Caco-2 (cell line): ENCODE measurements at regions not wholly inside any gene's neighbourhood (a gene's known extent, or its start where the extent isn't known, plus 50 kb on each side); places are given as distances from the start of the nearest gene placed in this dataset.

ENCODE experiments used
- BruUV-seq: library from RNA; stranded (reverse); fragments of 400-500 nt; replicated peaks from 2 replicates; lab custom pipeline; 2021; lab: Mats Ljungman, UMichigan
- CTCF ChIA-PET: fragments of 300-600 bp; sonication (Branson Sonifier 250); formaldehyde crosslinking; loops from one replicate; lab custom pipeline; 2022; ENCODE audit warnings: antibody characterized with exemption; lab: Charles Lee
- POLR2A ChIA-PET: fragments of 300-600 bp; sonication (Branson Sonifier 250); formaldehyde crosslinking; loops from one replicate; lab custom pipeline; 2022; ENCODE audit warnings: antibody characterized with exemption; lab: Charles Lee
- DNase-seq, 2 experiments: peaks; one replicate each; pipeline versions ENCODE4 v3.0.0 to v3.0.0-alpha.2; 2020 to 2022
- H3K27me3 ChIP-seq: replicated peaks from 2 replicates; pipeline ENCODE4 v1.6.0; 2011; ENCODE audit warnings: low read length; ENCODE audit not compliant: control insufficient read depth, insufficient read depth
- H3K36me3 ChIP-seq: 2 replicates; pipeline ENCODE4 v1.5.1; 2011; ENCODE audit warnings: low read length; ENCODE audit not compliant: control insufficient read depth, insufficient read depth
- H3K4me1 ChIP-seq: fragments of 250-450 bp; sonication (Bioruptor Pico); 2 replicates; pipeline ENCODE4 v1.5.1; 2020; ENCODE audit warnings: mild to moderate bottlenecking
- H3K4me3 ChIP-seq: 2 replicates; pipeline ENCODE4 v1.5.1; 2011; ENCODE audit warnings: low read depth, mild to moderate bottlenecking, control low read depth, low read length
- H3K9me3 ChIP-seq: fragments of 250-450 bp; sonication (Bioruptor Pico); 2 replicates; pipeline ENCODE4 v1.5.1; 2020; ENCODE audit warnings: mild to moderate bottlenecking, moderate library complexity
- H3K27ac Mint-ChIP-seq: one replicate; pipeline ENCODE4 v1.8.0; 2022; ENCODE audit warnings: mixed read lengths; ENCODE audit not compliant: unreplicated experiment
- H3K27me3 Mint-ChIP-seq: one replicate; pipeline ENCODE4 v1.8.0; 2022; ENCODE audit warnings: mixed read lengths; ENCODE audit not compliant: insufficient read depth, unreplicated experiment
- H3K36me3 Mint-ChIP-seq: one replicate; pipeline ENCODE4 v1.8.0; 2022; ENCODE audit warnings: mild to moderate bottlenecking, mixed read lengths; ENCODE audit not compliant: insufficient read depth, unreplicated experiment
- H3K4me1 Mint-ChIP-seq: one replicate; pipeline ENCODE4 v1.8.0; 2022; ENCODE audit warnings: low read depth, mixed read lengths; ENCODE audit not compliant: unreplicated experiment
- H3K4me3 Mint-ChIP-seq: one replicate; pipeline ENCODE4 v1.8.0; 2022; ENCODE audit warnings: mild to moderate bottlenecking, moderate library complexity, mixed read lengths; ENCODE audit not compliant: unreplicated experiment
- H3K9me3 Mint-ChIP-seq: one replicate; pipeline ENCODE4 v1.8.0; 2022; ENCODE audit warnings: mixed read lengths; ENCODE audit not compliant: unreplicated experiment
- intact Hi-C: fragments of 100-400 bp; cut with micrococcal nuclease; formaldehyde crosslinking; loops from one replicate; pipeline ENCODE4 v1.10.0; 2022; ENCODE audit not compliant: unreplicated experiment
- TF ChIP-seq, protein P1 (sequence below), 2 experiments: fragments of 200-600 bp in 1 of 2; IDR thresholded peaks; 1 replicate in 1 of 2; 2 replicates in 1 of 2; pipeline versions ENCODE4 v1.5.1 to v1.8.0; 2011 to 2022; ENCODE audit warnings: antibody characterized with exemption in 1 of 2, control low read depth in 1 of 2, inconsistent platforms in 1 of 2, low read depth in 1 of 2, low read length in 1 of 2, mild to moderate bottlenecking in 1 of 2, moderate library complexity in 1 of 2; ENCODE audit not compliant: insufficient read depth in 1 of 2, severe bottlenecking in 1 of 2, unreplicated experiment in 1 of 2

DNA sequence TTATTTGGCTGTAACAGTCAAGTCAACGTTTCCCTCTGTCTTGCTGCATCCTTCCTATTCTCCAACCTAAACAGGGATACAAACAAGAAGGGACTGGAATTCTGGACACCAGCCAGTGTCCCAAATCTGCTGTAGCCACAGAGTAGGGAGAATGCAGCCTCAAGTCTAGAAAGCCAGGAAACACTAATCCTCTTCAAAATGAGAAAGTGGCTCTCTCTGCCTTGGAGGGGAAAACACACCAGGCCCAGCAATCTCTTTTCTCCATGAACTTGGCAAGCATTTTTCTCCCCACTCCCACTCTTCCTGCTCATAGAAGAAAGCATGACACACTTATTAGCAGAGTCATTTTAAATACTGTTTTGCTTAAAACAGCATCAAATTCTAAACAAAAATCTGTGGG, 781.7 kb downstream of the SQOR start:
- POLR2A ChIA-PET = no interaction called here
- Histone ChIP-seq H3K27me3 (no peaks in the 10 kb centered on the region), H3K4me3 (no peak overlapping the region), H3K9me3 (no peaks in the 10 kb centered on the region), H3K4me1 (no peaks in the 10 kb centered on the region), H3K36me3 (no peaks in the 10 kb centered on the region)
- intact Hi-C loops = no loop called here
- no peak overlapping the region for H3K4me3 Mint-ChIP-seq
- H3K27ac Mint-ChIP-seq = no peak overlapping the region
- H3K27me3 Mint-ChIP-seq = peaks cover 6% of the 10 kb centered on the region
- CTCF ChIA-PET = no interaction called here
- H3K9me3 Mint-ChIP-seq = no peaks in the 10 kb centered on the region
- no peaks in the 10 kb centered on the region for H3K4me1 Mint-ChIP-seq
- TF ChIP-seq, protein P1, sequence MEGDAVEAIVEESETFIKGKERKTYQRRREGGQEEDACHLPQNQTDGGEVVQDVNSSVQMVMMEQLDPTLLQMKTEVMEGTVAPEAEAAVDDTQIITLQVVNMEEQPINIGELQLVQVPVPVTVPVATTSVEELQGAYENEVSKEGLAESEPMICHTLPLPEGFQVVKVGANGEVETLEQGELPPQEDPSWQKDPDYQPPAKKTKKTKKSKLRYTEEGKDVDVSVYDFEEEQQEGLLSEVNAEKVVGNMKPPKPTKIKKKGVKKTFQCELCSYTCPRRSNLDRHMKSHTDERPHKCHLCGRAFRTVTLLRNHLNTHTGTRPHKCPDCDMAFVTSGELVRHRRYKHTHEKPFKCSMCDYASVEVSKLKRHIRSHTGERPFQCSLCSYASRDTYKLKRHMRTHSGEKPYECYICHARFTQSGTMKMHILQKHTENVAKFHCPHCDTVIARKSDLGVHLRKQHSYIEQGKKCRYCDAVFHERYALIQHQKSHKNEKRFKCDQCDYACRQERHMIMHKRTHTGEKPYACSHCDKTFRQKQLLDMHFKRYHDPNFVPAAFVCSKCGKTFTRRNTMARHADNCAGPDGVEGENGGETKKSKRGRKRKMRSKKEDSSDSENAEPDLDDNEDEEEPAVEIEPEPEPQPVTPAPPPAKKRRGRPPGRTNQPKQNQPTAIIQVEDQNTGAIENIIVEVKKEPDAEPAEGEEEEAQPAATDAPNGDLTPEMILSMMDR (IDR thresholded peaks at IDR 0.05; ENCODE audit: insufficient read depth in 1 of 2, low read depth in 1 of 2, low read length in 1 of 2, severe bottlenecking in 1 of 2, unreplicated experiment in 1 of 2) = no peak
- H3K36me3 Mint-ChIP-seq = no peaks in the 10 kb centered on the region
- no peak for DNase-seq
- BruUV-seq = no TSS peak

DNA sequence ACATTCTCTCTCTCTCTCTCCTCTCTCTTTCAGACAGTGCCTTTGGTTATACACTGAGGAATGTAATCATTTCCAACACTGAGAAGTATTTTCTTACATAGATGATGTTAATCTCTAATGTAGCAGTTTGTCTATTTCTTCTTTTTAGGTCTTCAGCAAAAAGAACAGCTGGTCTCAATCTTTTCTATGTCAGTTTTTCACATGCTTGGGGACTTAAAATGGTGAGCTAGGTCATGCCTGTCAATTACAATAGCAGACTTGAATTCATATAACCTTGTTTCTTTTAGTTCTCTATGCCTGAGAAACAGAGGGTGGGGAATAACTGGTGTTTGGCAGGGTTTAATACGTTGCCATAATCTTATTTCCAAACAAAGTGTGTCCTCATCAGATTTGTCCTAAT, 786.2 kb downstream of the SQOR start:
- Mint-ChIP-seq H3K4me1 (no peaks in the 10 kb centered on the region), H3K4me3 (no peak overlapping the region), H3K36me3 (no peaks in the 10 kb centered on the region), H3K9me3 (no peaks in the 10 kb centered on the region), H3K27ac (no peak overlapping the region), H3K27me3 (peaks cover 3% of the 10 kb centered on the region)
- POLR2A ChIA-PET = no interaction called here
- no peak for DNase-seq
- Histone ChIP-seq H3K4me1 (no peaks in the 10 kb centered on the region), H3K4me3 (no peak overlapping the region), H3K9me3 (no peaks in the 10 kb centered on the region), H3K27me3 (no peaks in the 10 kb centered on the region), H3K36me3 (no peaks in the 10 kb centered on the region)
- TF ChIP-seq, protein P1 (IDR thresholded peaks at IDR 0.05; ENCODE audit: insufficient read depth in 1 of 2, low read depth in 1 of 2, low read length in 1 of 2, severe bottlenecking in 1 of 2, unreplicated experiment in 1 of 2) = no peak
- intact Hi-C loops = no loop called here
- no TSS peak for BruUV-seq
- CTCF ChIA-PET = no interaction called here

DNA sequence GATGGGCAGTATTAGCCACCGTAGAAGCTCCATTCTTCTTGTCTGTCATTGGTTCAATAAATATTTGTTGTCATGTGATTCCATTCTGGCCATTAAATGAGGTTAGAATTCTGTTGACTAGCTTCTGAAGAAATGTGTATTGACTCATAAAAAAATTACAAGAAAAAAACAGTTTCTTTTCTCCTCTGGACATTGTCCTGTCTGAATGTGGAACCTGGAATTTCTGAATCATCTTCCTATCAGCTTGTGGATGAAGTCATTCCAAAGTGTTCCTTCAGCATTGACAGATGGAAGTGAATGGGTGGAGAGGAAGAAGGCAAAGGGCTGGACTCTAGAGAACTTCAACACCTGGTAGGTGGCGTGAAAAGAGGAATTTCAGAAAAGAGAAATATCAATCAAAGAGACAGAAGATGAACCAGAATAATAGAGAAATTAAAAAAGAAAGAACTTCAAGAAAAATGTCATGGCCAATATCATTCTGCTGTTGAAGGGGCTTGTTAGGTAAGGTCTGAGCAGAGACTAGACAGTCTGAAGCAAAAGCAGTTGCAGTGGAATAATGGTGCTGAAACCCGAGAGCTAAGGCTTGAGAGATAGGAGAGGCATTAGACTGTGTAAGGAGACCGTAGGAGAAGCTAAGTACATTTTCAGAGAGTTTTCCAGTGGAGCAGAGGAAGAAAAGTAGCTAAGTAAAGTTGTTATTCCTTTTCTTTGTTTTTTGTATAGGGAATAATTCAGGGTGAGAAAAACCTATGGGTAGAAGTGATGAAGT, 806.6 kb downstream of the SQOR start:
- H3K36me3 ChIP-seq = no peaks in the 10 kb centered on the region
- no peaks in the 10 kb centered on the region for H3K27me3 ChIP-seq
- no peak overlapping the region for H3K4me3 Mint-ChIP-seq
- no peaks in the 10 kb centered on the region for H3K27me3 Mint-ChIP-seq
- TF ChIP-seq, protein P1 (IDR thresholded peaks at IDR 0.05; ENCODE audit: insufficient read depth in 1 of 2, low read depth in 1 of 2, low read length in 1 of 2, severe bottlenecking in 1 of 2, unreplicated experiment in 1 of 2) = no peak
- intact Hi-C loops = loop anchor here (2.0 kb wide), 1 partner anchor 23 kb away; no protein-coding TSS in a partner anchor
- ChIA-PET CTCF (no interaction called here), POLR2A (no interaction called here)
- no peaks in the 10 kb centered on the region for H3K9me3 ChIP-seq
- H3K4me1 Mint-ChIP-seq = no peaks in the 10 kb centered on the region
- H3K27ac Mint-ChIP-seq = no peak overlapping the region
- no TSS peak for BruUV-seq
- no peak overlapping the region for H3K4me3 ChIP-seq
- H3K36me3 Mint-ChIP-seq = no peaks in the 10 kb centered on the region
- no peaks in the 10 kb centered on the region for H3K9me3 Mint-ChIP-seq
- H3K4me1 ChIP-seq = no peaks in the 10 kb centered on the region
- DNase-seq = no peak
